ENCODE measurements at regions not wholly inside any gene's neighbourhood (a gene's known extent, or its start where the extent isn't known, plus 50 kb on each side); places are given as distances from the start of the nearest gene placed in this dataset.

GRCh38 chr14:101289230-101289690 is 272.0 kb upstream of the DIO3 start (continued):
- TF ChIP-seq GMEB1 (CRISPR knock-in tag; IDR thresholded peaks at IDR 0.05; ENCODE audit: borderline replicate concordance) = no peak
- TF ChIP-seq CAMTA2 (CRISPR knock-in tag; IDR thresholded peaks at IDR 0.05; ENCODE audit: borderline replicate concordance) = no peak
- 0 out of 2 replicates have a peak, but pooled peaks have one; percentile 52 for TF ChIP-seq ZNF256 (CRISPR knock-in tag; conservative IDR thresholded peaks at IDR 0.05)
- TF ChIP-seq ZFP41 (CRISPR knock-in tag; IDR thresholded peaks at IDR 0.05; ENCODE audit: borderline replicate concordance) = no peak
- TF ChIP-seq ZNF101 (CRISPR knock-in tag; IDR thresholded peaks at IDR 0.05; ENCODE audit: borderline replicate concordance, low read depth) = no peak
- peak; percentile 88; the same call in 1 of the 2 replicates for TF ChIP-seq ZNF710 (CRISPR knock-in tag; IDR thresholded peaks at IDR 0.05; ENCODE audit: borderline replicate concordance)
- peak; percentile 51; the same call in 1 of the 2 replicates for TF ChIP-seq SP4 (CRISPR knock-in tag; IDR thresholded peaks at IDR 0.05)
- no peak for TF ChIP-seq CBX1 (IDR thresholded peaks at IDR 0.05; ENCODE audit: low read depth)
- peak; percentile 78; the same call in 1 of the 2 replicates for TF ChIP-seq ZNF33A (CRISPR knock-in tag; IDR thresholded peaks at IDR 0.05; ENCODE audit: borderline replicate concordance)
- TF ChIP-seq YEATS2 (CRISPR knock-in tag; IDR thresholded peaks at IDR 0.05; ENCODE audit: borderline replicate concordance) = no peak; the same call in 1 of the 2 replicates
- peak; percentile 47; the same call in 1 of the 2 replicates for TF ChIP-seq ZNF33B (CRISPR knock-in tag; IDR thresholded peaks at IDR 0.05)
- TF ChIP-seq ZNF260 (CRISPR knock-in tag; IDR thresholded peaks at IDR 0.05; ENCODE audit: borderline replicate concordance, low read depth) = no peak
- no peak for TF ChIP-seq SYNCRIP (IDR thresholded peaks at IDR 0.05; ENCODE audit: insufficient read depth, low read depth, low read length)
- TF ChIP-seq NRL (CRISPR knock-in tag; IDR thresholded peaks at IDR 0.05; ENCODE audit: borderline replicate concordance) = no peak
- TF ChIP-seq NFYC (CRISPR knock-in tag; IDR thresholded peaks at IDR 0.05) = no peak
- TF ChIP-seq PITX1 (CRISPR knock-in tag; IDR thresholded peaks at IDR 0.05) = peak; percentile 89
- no peak for TF ChIP-seq PRDM10 (CRISPR knock-in tag; IDR thresholded peaks at IDR 0.05; ENCODE audit: low read depth)
- peak; percentile 79 for TF ChIP-seq ZNF205 (CRISPR knock-in tag; IDR thresholded peaks at IDR 0.05)
- TF ChIP-seq ZNF652 (CRISPR knock-in tag; IDR thresholded peaks at IDR 0.05; ENCODE audit: borderline replicate concordance, low read depth) = peak; percentile 42; the same call in 1 of the 2 replicates
- no peak for TF ChIP-seq ZFP36L1 (CRISPR knock-in tag; IDR thresholded peaks at IDR 0.05)
- peak; percentile 92 for TF ChIP-seq ERF (CRISPR knock-in tag; IDR thresholded peaks at IDR 0.05)
- no peak for TF ChIP-seq TFDP2 (CRISPR knock-in tag; IDR thresholded peaks at IDR 0.05)
- TF ChIP-seq ZNF883 (CRISPR knock-in tag; IDR thresholded peaks at IDR 0.05; ENCODE audit: not compliant biosample characterization) = no peak
